Neural progenitor cell (in vitro differentiated cells): ENCODE measurements at regions not wholly inside any gene's neighbourhood (a gene's known extent, or its start where the extent isn't known, plus 50 kb on each side); places are given as distances from the start of the nearest gene placed in this dataset.

Source experiments
- CTCF ChIP-seq: fragments of 200-600 bp; sonication (generic); IDR thresholded peaks from 2 replicates; pipeline ENCODE4 v1.5.1; 2017; ENCODE audit warnings: antibody characterized with exemption, mild to moderate bottlenecking
- EZH2 ChIP-seq: fragments of 200-600 bp; sonication (generic); IDR thresholded peaks from 2 replicates; pipeline ENCODE4 v1.6.1; 2017; ENCODE audit warnings: antibody characterized with exemption, mild to moderate bottlenecking, moderate library complexity
- EZH2phosphoT487 ChIP-seq: fragments of 200-600 bp; sonication (generic); IDR thresholded peaks from 2 replicates; pipeline ENCODE4 v1.6.1; 2017; ENCODE audit warnings: antibody characterized with exemption

GRCh38 chr1:73811798-73812197 is 386.2 kb downstream of the LRRIQ3 start:
- TF ChIP-seq EZH2phosphoT487: no peak
- TF ChIP-seq CTCF: no peak
- no peak for TF ChIP-seq EZH2
